HCT116 (cell line): ENCODE measurements at regions not wholly inside any gene's neighbourhood (a gene's known extent, or its start where the extent isn't known, plus 50 kb on each side); places are given as distances from the start of the nearest gene placed in this dataset.

Experiments
- ATAC-seq: fragments of 200-7000 bp; cut with Tn5 transposase; 2 replicates; pipeline ENCODE4 v1.9.1; 2020; ENCODE audit warnings: mild to moderate bottlenecking, moderate library complexity
- BruUV-seq: library from RNA; stranded (reverse); fragments of 400-500 nt; replicated peaks from 2 replicates; lab custom pipeline; 2021; lab: Mats Ljungman, UMichigan
- CTCF ChIA-PET: fragments of 300-600 bp; sonication (Branson Sonifier 250); formaldehyde crosslinking; loops from one replicate; lab custom pipeline; 2021; ENCODE audit warnings: antibody characterized with exemption; lab: Charles Lee
- POLR2A ChIA-PET: fragments of 300-600, 350-600 bp; sonication (Branson Sonifier 250); formaldehyde crosslinking; loops from one replicate; lab custom pipeline; 2021; ENCODE audit warnings: antibody characterized with exemption; lab: Charles Lee
- RAD21 ChIA-PET, 2 experiments: fragments of 300-600 bp; sonication (Branson Sonifier 250); formaldehyde crosslinking; loops; one replicate each; lab custom pipeline; 2023; ENCODE audit warnings: low total read pairs in 2 of 2; ENCODE audit not compliant: uncharacterized antibody in 2 of 2, unreplicated experiment in 2 of 2, low non-redundant PET in 1 of 2; lab: Charles Lee
- DNase-seq: peaks from one replicate; pipeline ENCODE4 v3.0.0-alpha.2; 2010; ENCODE audit warnings: low read depth, low spot score
- H2AFZ ChIP-seq: fragments of 200-600 bp; shearing (Covaris generic), sonication (generic); 2 replicates; pipeline ENCODE4 v1.6.1; 2017; ENCODE audit warnings: low read depth, mixed run types, mixed read lengths, antibody characterized with exemption, low read length; ENCODE audit not compliant: poor library complexity, severe bottlenecking
- H3K27ac ChIP-seq: 2 replicates; pipeline ENCODE4 v1.5.1; 2012; ENCODE audit warnings: low read depth, low read length
- H3K27me3 ChIP-seq: fragments of 200-600 bp; sonication (generic); 2 replicates; pipeline ENCODE4 v1.6.1; 2016; ENCODE audit warnings: mixed run types, low read length, mixed read lengths; ENCODE audit not compliant: insufficient read depth
- H3K36me3 ChIP-seq, 2 experiments: fragments of 200-500 bp in 1 of 2; fragments of 200-600 bp in 1 of 2; sonication (Bioruptor generic) in 1 of 2; sonication (generic) in 1 of 2; 2 replicates each; pipeline versions ENCODE4 v1.5.1 to v1.6.1; 2014 to 2016; ENCODE audit warnings: low read length in 2 of 2, inconsistent platforms in 1 of 2, mixed read lengths in 1 of 2, mixed run types in 1 of 2; ENCODE audit not compliant: insufficient read depth in 2 of 2, control insufficient read depth in 1 of 2
- H3K4me1 ChIP-seq, 2 experiments: fragments of 200-600 bp in 1 of 2; sonication (generic) in 1 of 2; 2 replicates each; pipeline versions ENCODE4 v1.5.1 to v1.6.1; 2012 to 2017; ENCODE audit warnings: low read length in 2 of 2, inconsistent platforms in 1 of 2, mild to moderate bottlenecking in 1 of 2, mixed read lengths in 1 of 2, mixed run types in 1 of 2, moderate library complexity in 1 of 2; ENCODE audit not compliant: insufficient read depth in 2 of 2, control insufficient read depth in 1 of 2
- H3K4me2 ChIP-seq: fragments of 200-600 bp; sonication (generic); 2 replicates; pipeline ENCODE4 v1.6.1; 2017; ENCODE audit warnings: mixed run types, low read length, mixed read lengths
- H3K4me3 ChIP-seq, 2 experiments: fragments of 200-600 bp in 1 of 2; sonication (generic) in 1 of 2; replicated peaks in 1 of 2; 2 replicates each; pipeline ENCODE4 v1.5.1; 2011 to 2016; ENCODE audit warnings: low read length in 2 of 2, control low read depth in 1 of 2, low read depth in 1 of 2, mild to moderate bottlenecking in 1 of 2, mixed read lengths in 1 of 2, mixed run types in 1 of 2
- H3K79me2 ChIP-seq: fragments of 200-600 bp; sonication (generic); 2 replicates; pipeline ENCODE4 v1.6.1; 2017; ENCODE audit warnings: mild to moderate bottlenecking, mixed run types, low read length, moderate library complexity, mixed read lengths; ENCODE audit not compliant: insufficient read depth
- H3K9ac ChIP-seq: fragments of 200-600 bp; sonication (generic); 2 replicates; pipeline ENCODE4 v1.6.1; 2016; ENCODE audit warnings: low read length, mixed read lengths
- H3K9me2 ChIP-seq: fragments of 200-600 bp; sonication (generic), shearing (Covaris generic); 2 replicates; pipeline ENCODE4 v1.6.1; 2017; ENCODE audit warnings: mixed run types, mild to moderate bottlenecking, moderate library complexity; ENCODE audit not compliant: insufficient read depth
- H3K9me3 ChIP-seq, 2 experiments: fragments of 200-500 bp in 1 of 2; fragments of 200-600 bp in 1 of 2; sonication (Bioruptor generic) in 1 of 2; sonication (generic) in 1 of 2; 2 replicates each; pipeline ENCODE4 v1.6.1; 2014 to 2017; ENCODE audit warnings: low read length in 2 of 2, mixed read lengths in 2 of 2, inconsistent platforms in 1 of 2, low read depth in 1 of 2, mild to moderate bottlenecking in 1 of 2, mixed run types in 1 of 2, moderate library complexity in 1 of 2; ENCODE audit not compliant: control insufficient read depth in 1 of 2, insufficient read depth in 1 of 2
- H4K20me1 ChIP-seq: fragments of 200-600 bp; sonication (generic), shearing (Covaris generic); 2 replicates; pipeline ENCODE4 v1.6.1; 2017; ENCODE audit warnings: mixed run types, mild to moderate bottlenecking, moderate library complexity; ENCODE audit not compliant: insufficient read depth
- CBX3 ChIP-seq: IDR thresholded peaks from 2 replicates; pipeline ENCODE4 v1.6.1; 2012; ENCODE audit warnings: low read depth
- EZH2 ChIP-seq: fragments of 200-600 bp; sonication (generic); IDR thresholded peaks from 2 replicates; pipeline ENCODE4 v1.6.1; 2017; ENCODE audit warnings: antibody characterized with exemption, mixed run types
- FOSL1 ChIP-seq: IDR thresholded peaks from 2 replicates; pipeline ENCODE4 v1.6.1; 2012; ENCODE audit warnings: low read depth
- JUND ChIP-seq: IDR thresholded peaks from 2 replicates; pipeline ENCODE4 v1.6.1; 2012
- POLR2A ChIP-seq: IDR thresholded peaks from 2 replicates; pipeline ENCODE4 v1.7.0; 2011; ENCODE audit warnings: borderline replicate concordance; ENCODE audit not compliant: insufficient read depth, insufficient read length; ENCODE audit errors: extremely low read depth
- POLR2AphosphoS5 ChIP-seq: IDR thresholded peaks from 2 replicates; pipeline ENCODE4 v1.6.1; 2011; ENCODE audit warnings: mild to moderate bottlenecking, low read depth, low read length, moderate library complexity
- RAD21 ChIP-seq: IDR thresholded peaks from 2 replicates; pipeline ENCODE4 v1.6.1; 2012; ENCODE audit warnings: low read depth, mild to moderate bottlenecking
- SIN3A ChIP-seq: IDR thresholded peaks from 2 replicates; pipeline ENCODE4 v1.6.1; 2012; ENCODE audit warnings: low read depth
- SRF ChIP-seq: IDR thresholded peaks from 2 replicates; pipeline ENCODE4 v1.6.1; 2012; ENCODE audit warnings: low read depth
- TCF7L2 ChIP-seq: IDR thresholded peaks from 2 replicates; pipeline ENCODE4 v1.7.0; 2011; ENCODE audit warnings: borderline replicate concordance, inconsistent platforms; ENCODE audit not compliant: insufficient read depth, insufficient read length; ENCODE audit errors: extremely low read depth
- YY1 ChIP-seq: IDR thresholded peaks from 2 replicates; pipeline ENCODE4 v1.6.1; 2011; ENCODE audit warnings: low read length, low read depth, moderate library complexity, mild to moderate bottlenecking; ENCODE audit not compliant: insufficient replicate concordance; ENCODE audit errors: extremely low read depth
- ZNF274 ChIP-seq: fragments of 200-500 bp; sonication (Bioruptor generic); IDR thresholded peaks from 2 replicates; pipeline ENCODE4 v1.6.1; 2014; ENCODE audit warnings: mild to moderate bottlenecking, low read depth, low read length, inconsistent platforms
- intact Hi-C: fragments of 100-400 bp; cut with micrococcal nuclease; formaldehyde crosslinking; loops from 2 replicates; pipeline ENCODE4 v1.10.0; 2022
- TF ChIP-seq, protein P1 (sequence below), 3 experiments: fragments of 200-600 bp in 1 of 3; sonication (generic) in 1 of 3; IDR thresholded peaks in 2 of 3; conservative IDR thresholded peaks in 1 of 3; 2 replicates each; pipeline ENCODE4 v1.5.1; 2012 to 2017; ENCODE audit warnings: low read depth in 2 of 3, low read length in 2 of 3, antibody characterized with exemption in 1 of 3, borderline replicate concordance in 1 of 3, control low read depth in 1 of 3, mild to moderate bottlenecking in 1 of 3, mixed read lengths in 1 of 3, mixed run types in 1 of 3, moderate library complexity in 1 of 3; ENCODE audit not compliant: insufficient read depth in 1 of 3

- BruUV-seq: no TSS peak
- Histone ChIP-seq H3K36me3 (no peaks in the 10 kb centered on the region), H3K9me3 (no peaks in the 10 kb centered on the region), H3K4me1 (no peaks in the 10 kb centered on the region), H3K9me2 (no peaks in the 10 kb centered on the region), H4K20me1 (no peaks in the 10 kb centered on the region), H3K4me2 (no peak overlapping the region), H3K4me3 (no peak overlapping the region), H3K79me2 (no peaks in the 10 kb centered on the region), H3K27me3 (no peaks in the 10 kb centered on the region), H3K27ac (no peak overlapping the region), H3K9ac (no peak overlapping the region), H2AFZ (no peak overlapping the region)
- ChIA-PET CTCF (no interaction called here), POLR2A (no interaction called here), RAD21 (no interaction called here)
- intact Hi-C loops: no loop called here
- DNase-seq (no peak), ATAC-seq (no peak)
- TF ChIP-seq, protein P1, sequence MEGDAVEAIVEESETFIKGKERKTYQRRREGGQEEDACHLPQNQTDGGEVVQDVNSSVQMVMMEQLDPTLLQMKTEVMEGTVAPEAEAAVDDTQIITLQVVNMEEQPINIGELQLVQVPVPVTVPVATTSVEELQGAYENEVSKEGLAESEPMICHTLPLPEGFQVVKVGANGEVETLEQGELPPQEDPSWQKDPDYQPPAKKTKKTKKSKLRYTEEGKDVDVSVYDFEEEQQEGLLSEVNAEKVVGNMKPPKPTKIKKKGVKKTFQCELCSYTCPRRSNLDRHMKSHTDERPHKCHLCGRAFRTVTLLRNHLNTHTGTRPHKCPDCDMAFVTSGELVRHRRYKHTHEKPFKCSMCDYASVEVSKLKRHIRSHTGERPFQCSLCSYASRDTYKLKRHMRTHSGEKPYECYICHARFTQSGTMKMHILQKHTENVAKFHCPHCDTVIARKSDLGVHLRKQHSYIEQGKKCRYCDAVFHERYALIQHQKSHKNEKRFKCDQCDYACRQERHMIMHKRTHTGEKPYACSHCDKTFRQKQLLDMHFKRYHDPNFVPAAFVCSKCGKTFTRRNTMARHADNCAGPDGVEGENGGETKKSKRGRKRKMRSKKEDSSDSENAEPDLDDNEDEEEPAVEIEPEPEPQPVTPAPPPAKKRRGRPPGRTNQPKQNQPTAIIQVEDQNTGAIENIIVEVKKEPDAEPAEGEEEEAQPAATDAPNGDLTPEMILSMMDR (IDR thresholded peaks at IDR 0.05 in 2 of 3, conservative IDR thresholded peaks at IDR 0.05 in 1 of 3; ENCODE audit: borderline replicate concordance in 1 of 3, insufficient read depth in 1 of 3, low read depth in 2 of 3, low read length in 2 of 3): no peak
- TF ChIP-seq SRF (no peak), POLR2AphosphoS5 (no peak), SIN3A (no peak), CBX3 (no peak), JUND (no peak), YY1 (no peak), POLR2A (no peak), FOSL1 (no peak), EZH2 (no peak), ZNF274 (no peak), RAD21 (no peak), TCF7L2 (no peak)
Measured at GRCh38 chr13:24614306-24615080, 65.7 kb upstream of the ATP12A start.
